ENCODE measurements at regions not wholly inside any gene's neighbourhood (a gene's known extent, or its start where the extent isn't known, plus 50 kb on each side); places are given as distances from the start of the nearest gene placed in this dataset.

- TF ChIP-seq CTCF (IDR thresholded peaks at IDR 0.05 in 4 of 5, conservative IDR thresholded peaks at IDR 0.05 in 1 of 5) (no peak), POLR2A (IDR thresholded peaks at IDR 0.05) (no peak)
These were observed 99.2 kb downstream of the DHRS2 start for GRCh38 chr14:23735394-23735793.
